WERI-Rb-1 (cell line): ENCODE measurements at regions not wholly inside any gene's neighbourhood (a gene's known extent, or its start where the extent isn't known, plus 50 kb on each side); places are given as distances from the start of the nearest gene placed in this dataset.
"Not testable (repeated sequence)": the region's sequence is repeated elsewhere in the genome, so short reads cannot be mapped to it uniquely, and the experiment has no call there.

Experiments
- DNase-seq: peaks from one replicate; pipeline ENCODE4 v3.0.0-alpha.2; 2020
- H3K27ac ChIP-seq: fragments of 250-450 bp; sonication (Bioruptor Pico); 2 replicates; pipeline ENCODE4 v1.5.1; 2020; ENCODE audit warnings: mild to moderate bottlenecking, moderate library complexity
- H3K27me3 ChIP-seq: fragments of 250-450 bp; sonication (Bioruptor Pico); 2 replicates; pipeline ENCODE4 v1.5.1; 2021; ENCODE audit warnings: mild to moderate bottlenecking, low read depth, moderate library complexity; ENCODE audit not compliant: insufficient read depth, severe bottlenecking
- H3K36me3 ChIP-seq: fragments of 250-450 bp; sonication (Bioruptor Pico); 2 replicates; pipeline ENCODE4 v1.5.1; 2020; ENCODE audit warnings: mild to moderate bottlenecking, moderate library complexity
- H3K4me3 ChIP-seq: 2 replicates; pipeline ENCODE4 v1.5.1; 2011; ENCODE audit warnings: low read depth, mild to moderate bottlenecking, control low read depth, low read length
- H3K9me3 ChIP-seq: fragments of 250-450 bp; sonication (Bioruptor Pico); 2 replicates; pipeline ENCODE4 v1.5.1; 2021; ENCODE audit warnings: mild to moderate bottlenecking, moderate library complexity; ENCODE audit not compliant: severe bottlenecking
- TF ChIP-seq, protein P1 (sequence below): IDR thresholded peaks from 2 replicates; pipeline ENCODE4 v1.5.1; 2011; ENCODE audit warnings: low read depth, mild to moderate bottlenecking, control low read depth, inconsistent platforms, low read length

DNA sequence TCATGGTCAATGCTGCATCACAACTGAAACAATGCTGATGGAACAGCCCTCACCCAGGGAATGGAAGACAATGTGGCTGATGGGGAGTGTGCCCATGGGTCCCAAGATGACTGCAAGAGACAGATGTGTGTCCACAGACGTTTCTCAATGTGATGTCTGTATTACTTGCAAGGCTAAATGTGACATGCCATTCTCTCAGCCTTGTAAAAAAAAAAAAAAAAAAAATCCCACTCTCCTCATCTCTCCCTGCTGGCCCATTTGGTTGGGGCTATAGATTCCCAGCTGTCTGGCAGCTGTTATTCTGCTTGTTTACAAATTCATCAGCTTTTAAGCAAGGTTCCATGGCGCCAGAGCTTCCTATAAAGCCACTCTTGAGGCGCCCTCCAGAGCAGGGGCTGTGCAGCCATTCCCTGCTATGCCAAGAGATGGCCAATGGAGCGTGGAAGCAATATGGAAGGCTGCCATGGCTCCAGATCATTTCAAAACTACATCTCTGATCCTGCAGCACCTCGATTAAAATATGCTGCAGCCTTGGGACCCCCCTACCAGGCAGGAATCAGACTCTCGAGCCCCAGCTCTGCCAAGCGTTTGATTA is 294.8 kb downstream of the FOXO1 start:
- Histone ChIP-seq H3K27ac (no peak overlapping the region), H3K36me3 (no peaks in the 10 kb centered on the region), H3K4me3 (no peak overlapping the region), H3K9me3 (no peaks in the 10 kb centered on the region), H3K27me3 (no peaks in the 10 kb centered on the region)
- DNase-seq = no peak
- TF ChIP-seq, protein P1, sequence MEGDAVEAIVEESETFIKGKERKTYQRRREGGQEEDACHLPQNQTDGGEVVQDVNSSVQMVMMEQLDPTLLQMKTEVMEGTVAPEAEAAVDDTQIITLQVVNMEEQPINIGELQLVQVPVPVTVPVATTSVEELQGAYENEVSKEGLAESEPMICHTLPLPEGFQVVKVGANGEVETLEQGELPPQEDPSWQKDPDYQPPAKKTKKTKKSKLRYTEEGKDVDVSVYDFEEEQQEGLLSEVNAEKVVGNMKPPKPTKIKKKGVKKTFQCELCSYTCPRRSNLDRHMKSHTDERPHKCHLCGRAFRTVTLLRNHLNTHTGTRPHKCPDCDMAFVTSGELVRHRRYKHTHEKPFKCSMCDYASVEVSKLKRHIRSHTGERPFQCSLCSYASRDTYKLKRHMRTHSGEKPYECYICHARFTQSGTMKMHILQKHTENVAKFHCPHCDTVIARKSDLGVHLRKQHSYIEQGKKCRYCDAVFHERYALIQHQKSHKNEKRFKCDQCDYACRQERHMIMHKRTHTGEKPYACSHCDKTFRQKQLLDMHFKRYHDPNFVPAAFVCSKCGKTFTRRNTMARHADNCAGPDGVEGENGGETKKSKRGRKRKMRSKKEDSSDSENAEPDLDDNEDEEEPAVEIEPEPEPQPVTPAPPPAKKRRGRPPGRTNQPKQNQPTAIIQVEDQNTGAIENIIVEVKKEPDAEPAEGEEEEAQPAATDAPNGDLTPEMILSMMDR = no peak

DNA sequence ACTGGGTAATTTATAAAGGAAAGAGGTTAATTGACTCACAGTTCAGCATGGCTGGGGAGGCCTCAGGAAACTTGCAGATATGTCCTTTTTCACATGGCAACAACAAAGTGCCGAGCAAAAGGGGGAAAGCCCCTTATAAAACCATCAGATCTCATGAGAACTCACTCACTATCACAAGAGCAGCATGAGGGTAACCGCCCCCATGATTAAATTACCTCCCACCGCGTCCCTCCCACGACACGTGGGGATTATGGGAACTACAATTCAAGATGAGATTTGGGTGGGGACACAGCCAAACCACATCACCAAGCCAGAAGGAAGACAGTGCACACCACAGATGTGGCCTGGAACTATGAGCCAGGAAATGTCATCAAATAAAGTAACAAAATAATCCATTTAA is 292.8 kb downstream of the FOXO1 start:
- not testable (repeated sequence) for H3K27me3 ChIP-seq, DNase-seq, H3K36me3 ChIP-seq, H3K4me3 ChIP-seq, H3K27ac ChIP-seq, H3K9me3 ChIP-seq

DNA sequence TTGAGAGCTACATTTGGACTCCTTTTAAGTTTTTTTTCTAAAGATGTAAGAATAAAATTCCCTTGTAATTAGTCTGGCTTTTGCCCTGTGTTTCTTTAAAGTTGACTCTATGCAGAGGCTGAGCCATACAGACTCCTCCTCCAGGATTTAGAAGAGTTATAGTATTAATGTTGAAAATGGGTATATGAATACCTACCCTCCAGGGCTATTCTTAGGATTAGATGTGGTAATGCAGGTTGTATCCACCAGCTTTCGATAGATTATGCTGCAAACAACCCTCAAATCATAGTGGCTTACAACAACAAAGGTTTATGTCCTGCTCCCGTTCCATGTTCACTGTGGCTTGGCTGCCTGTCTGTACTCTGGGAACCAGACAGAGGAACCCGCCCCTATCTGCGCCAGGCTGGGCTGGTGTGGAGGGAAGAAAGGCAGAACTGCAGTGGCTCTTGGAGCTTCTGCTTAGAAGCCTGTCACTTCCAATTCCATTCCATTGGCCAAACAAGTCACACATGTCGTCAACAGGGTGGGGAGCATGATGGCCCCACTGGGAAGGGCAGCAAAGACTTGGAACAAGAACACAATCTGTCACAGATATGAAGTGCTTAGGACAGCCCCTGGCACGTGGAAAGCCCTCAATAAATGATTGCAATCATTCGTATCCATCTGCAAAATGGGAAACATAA is 290.8 kb downstream of the FOXO1 start:
- H3K4me3 ChIP-seq = no peak overlapping the region
- H3K27ac ChIP-seq = no peak overlapping the region
- no peaks in the 10 kb centered on the region for H3K27me3 ChIP-seq
- TF ChIP-seq, protein P1 = no peak
- H3K36me3 ChIP-seq = no peaks in the 10 kb centered on the region
- no peaks in the 10 kb centered on the region for H3K9me3 ChIP-seq
- DNase-seq = no peak

DNA sequence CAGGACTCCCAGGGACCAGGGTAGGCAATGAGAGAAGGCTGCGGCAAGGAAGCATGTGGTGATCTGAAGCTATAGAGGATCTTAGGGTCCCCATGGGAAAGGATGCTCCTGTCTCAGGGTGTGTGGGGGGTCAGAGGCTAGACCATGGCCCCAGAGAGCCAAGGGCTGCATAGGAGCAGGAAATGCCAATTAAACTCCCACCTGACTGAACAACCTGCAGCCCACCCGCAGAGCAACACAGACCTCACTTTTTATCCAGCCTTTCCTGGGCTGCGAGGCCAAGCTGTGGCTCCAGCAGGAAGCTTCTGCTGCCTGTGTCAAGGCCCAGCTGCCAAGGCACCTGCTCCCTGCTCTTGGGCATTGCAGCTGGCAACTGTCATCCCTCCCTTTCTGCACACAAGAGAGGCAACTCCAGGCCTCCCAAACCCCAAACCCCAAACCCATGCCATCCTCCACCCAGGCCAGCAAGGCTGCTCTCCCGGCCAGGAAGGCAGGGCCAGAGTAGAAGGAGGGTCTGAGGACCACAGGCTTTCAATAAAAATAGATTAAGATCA is 290.1 kb downstream of the FOXO1 start:
- TF ChIP-seq, protein P1 = no peak
- H3K27ac ChIP-seq = no peak overlapping the region

DNA sequence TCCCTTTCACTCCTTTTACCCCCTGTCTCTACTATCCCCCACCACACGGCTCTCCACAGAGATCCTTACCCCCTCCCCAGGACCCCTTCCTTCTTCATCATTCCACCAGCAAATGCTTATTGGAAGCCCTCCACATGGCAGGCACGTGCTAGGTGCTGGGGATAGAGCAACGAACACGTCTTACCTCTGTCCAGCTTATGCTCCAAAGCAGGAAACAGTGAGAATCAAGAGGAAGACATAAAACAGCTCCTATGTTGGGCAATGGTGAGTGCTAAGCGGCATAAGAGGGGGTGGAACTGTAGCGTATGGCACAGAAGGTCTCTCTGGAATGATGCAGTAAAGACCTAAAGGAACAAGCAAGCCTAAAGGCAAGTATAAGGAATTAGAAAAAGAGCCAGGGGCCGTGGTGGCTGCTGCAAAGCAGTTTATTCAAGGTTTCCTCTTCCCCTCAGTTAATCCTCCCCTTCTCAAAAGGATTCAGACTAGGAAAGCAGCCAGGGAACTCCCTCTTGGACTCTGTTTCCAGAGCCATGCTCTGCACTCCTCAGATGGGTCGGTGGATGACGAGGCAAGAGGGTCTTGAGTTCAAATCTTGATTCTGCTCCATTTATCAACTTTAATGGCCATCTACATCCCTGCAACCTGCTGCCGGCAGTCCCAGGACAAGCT is 289.4 kb downstream of the FOXO1 start:
- no peak overlapping the region for H3K4me3 ChIP-seq
- no peak for DNase-seq
- H3K9me3 ChIP-seq = no peaks in the 10 kb centered on the region
- no peak overlapping the region for H3K27ac ChIP-seq
- H3K36me3 ChIP-seq = no peaks in the 10 kb centered on the region
- TF ChIP-seq, protein P1 = no peak
- no peaks in the 10 kb centered on the region for H3K27me3 ChIP-seq

More for the DNA sequence above, 290.1 kb downstream of the FOXO1 start:
- Histone ChIP-seq H3K36me3 (no peaks in the 10 kb centered on the region), H3K4me3 (no peak overlapping the region), H3K9me3 (no peaks in the 10 kb centered on the region), H3K27me3 (no peaks in the 10 kb centered on the region)
- DNase-seq = no peak

DNA sequence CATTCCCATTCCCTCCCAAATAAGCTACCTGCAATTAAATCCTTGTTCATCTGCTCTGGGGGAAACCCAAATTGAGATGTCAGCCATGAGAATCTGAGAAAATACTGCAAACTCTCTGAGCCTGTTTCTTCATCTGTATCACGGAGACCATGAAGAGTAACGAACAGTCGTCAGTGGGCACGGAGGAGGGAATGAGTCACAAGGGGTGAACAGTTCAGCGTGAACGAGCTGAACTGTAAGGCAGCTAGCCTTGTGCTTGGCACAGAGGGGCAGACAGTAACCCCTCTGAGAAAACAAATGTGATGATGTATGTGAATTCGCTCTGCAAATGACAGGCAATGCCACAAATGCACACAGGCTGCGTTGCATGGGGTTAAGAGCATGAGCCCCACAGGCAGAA is 288.7 kb downstream of the FOXO1 start:
- DNase-seq = no peak
- Histone ChIP-seq H3K27me3 (no peaks in the 10 kb centered on the region), H3K36me3 (no peaks in the 10 kb centered on the region), H3K4me3 (no peak overlapping the region), H3K27ac (no peak overlapping the region), H3K9me3 (no peaks in the 10 kb centered on the region)
- TF ChIP-seq, protein P1 = no peak
